ENCODE measurements at regions not wholly inside any gene's neighbourhood (a gene's known extent, or its start where the extent isn't known, plus 50 kb on each side); places are given as distances from the start of the nearest gene placed in this dataset.
"Not testable (repeated sequence)": the region's sequence is repeated elsewhere in the genome, so short reads cannot be mapped to it uniquely, and the experiment has no call there.

DNA sequence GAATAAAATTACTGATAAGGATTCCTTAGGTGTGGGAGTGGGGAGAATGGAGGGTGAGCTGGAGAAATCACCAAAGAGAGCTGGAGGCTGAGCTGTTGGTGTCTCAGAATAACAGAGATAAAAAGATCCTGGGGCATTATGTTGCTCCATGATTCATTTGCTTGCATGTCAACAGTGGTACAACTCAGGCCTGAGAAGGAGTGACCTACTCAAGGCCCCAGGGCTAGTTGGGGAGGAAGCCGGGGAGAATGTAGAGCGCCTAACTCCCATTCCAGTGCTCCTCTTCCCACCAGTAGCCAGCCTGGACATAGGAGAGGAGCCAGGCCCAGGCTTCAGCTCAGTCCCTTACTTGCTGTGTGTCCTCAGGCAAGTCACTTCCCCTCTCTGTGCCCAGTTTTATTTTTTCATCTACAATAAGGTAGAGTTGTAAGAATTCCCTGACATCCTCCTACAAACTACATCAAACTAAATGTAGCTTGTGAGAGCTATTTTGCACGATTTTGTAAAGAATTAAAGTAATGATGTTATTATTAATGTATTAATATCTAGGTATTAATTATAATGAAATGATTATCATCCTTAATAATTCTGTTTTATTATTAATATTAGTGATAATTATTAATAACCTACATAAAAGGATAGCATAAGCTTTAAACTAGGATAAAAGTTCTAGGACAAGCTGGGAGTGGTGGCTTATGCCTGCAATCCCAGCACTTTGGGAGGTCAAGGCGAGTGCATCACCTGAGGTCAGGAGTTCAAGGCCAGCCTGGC lies 250.9 kb upstream of the SULF2 start:
- intact Hi-C loops (cut with DNase I): no loop called here
- H3K4me3 ChIP-seq: no peak overlapping the region
- peaks cover 0 to 2% (median 0%) of the 10 kb centered on the region in 4 donors for H3K4me1 ChIP-seq
- H3K27ac ChIP-seq (replicated peaks in 1 of 4): no peak overlapping the region
- no peaks in the 10 kb centered on the region for H3K9me3 ChIP-seq
- 95% methylated on average over 4 of the region's 4 CpGs for WGBS
- H3K27me3 ChIP-seq: no peaks in the 10 kb centered on the region
- no peaks in the 10 kb centered on the region for H3K36me3 ChIP-seq
- DNase-seq (ENCODE audit: extremely low spot score): no peak
- TF ChIP-seq POLR2A (IDR thresholded peaks at IDR 0.05; ENCODE audit: low read depth) (no peak), EP300 (IDR thresholded peaks at IDR 0.05) (no peak), POLR2AphosphoS5 (IDR thresholded peaks at IDR 0.05) (no peak)
- TF ChIP-seq, protein P1, sequence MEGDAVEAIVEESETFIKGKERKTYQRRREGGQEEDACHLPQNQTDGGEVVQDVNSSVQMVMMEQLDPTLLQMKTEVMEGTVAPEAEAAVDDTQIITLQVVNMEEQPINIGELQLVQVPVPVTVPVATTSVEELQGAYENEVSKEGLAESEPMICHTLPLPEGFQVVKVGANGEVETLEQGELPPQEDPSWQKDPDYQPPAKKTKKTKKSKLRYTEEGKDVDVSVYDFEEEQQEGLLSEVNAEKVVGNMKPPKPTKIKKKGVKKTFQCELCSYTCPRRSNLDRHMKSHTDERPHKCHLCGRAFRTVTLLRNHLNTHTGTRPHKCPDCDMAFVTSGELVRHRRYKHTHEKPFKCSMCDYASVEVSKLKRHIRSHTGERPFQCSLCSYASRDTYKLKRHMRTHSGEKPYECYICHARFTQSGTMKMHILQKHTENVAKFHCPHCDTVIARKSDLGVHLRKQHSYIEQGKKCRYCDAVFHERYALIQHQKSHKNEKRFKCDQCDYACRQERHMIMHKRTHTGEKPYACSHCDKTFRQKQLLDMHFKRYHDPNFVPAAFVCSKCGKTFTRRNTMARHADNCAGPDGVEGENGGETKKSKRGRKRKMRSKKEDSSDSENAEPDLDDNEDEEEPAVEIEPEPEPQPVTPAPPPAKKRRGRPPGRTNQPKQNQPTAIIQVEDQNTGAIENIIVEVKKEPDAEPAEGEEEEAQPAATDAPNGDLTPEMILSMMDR (IDR thresholded peaks at IDR 0.05): no peak

DNA sequence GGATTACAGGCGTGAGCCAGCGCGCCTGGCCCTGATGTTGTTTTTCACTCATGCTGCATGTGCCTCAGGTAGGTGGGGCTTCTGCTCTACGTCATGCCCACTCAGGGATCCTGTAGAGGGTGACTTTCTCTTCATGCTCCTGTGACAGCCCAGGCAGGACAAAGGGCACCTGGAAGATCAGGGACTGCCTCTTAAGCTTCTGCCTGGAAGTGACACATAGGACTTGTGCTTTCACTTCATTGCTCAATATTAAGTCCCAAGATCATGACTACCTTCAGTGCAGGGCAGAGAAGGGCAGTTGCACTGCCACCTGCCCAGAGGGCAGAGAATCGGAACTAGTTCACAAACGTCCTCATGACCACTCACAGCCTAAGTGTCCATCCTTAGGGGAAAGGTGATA lies 249.5 kb upstream of the SULF2 start:
- Histone ChIP-seq H3K27me3 (no peaks in the 10 kb centered on the region), H3K4me1 (peaks cover 0 to 2% (median 0%) of the 10 kb centered on the region in 4 donors), H3K9me3 (no peaks in the 10 kb centered on the region), H3K36me3 (no peaks in the 10 kb centered on the region), H3K4me3 (no peak overlapping the region), H3K27ac (replicated peaks in 1 of 4) (no peak overlapping the region)
- intact Hi-C loops (cut with DNase I): no loop called here
- 93% methylated on average over 6 of the region's 6 CpGs for WGBS
- no peak for TF ChIP-seq POLR2A (IDR thresholded peaks at IDR 0.05; ENCODE audit: low read depth)
- TF ChIP-seq EP300 (IDR thresholded peaks at IDR 0.05): no peak
- no peak for TF ChIP-seq POLR2AphosphoS5 (IDR thresholded peaks at IDR 0.05)
- TF ChIP-seq, protein P1 (IDR thresholded peaks at IDR 0.05): no peak
- DNase-seq (ENCODE audit: extremely low spot score): no peak

DNA sequence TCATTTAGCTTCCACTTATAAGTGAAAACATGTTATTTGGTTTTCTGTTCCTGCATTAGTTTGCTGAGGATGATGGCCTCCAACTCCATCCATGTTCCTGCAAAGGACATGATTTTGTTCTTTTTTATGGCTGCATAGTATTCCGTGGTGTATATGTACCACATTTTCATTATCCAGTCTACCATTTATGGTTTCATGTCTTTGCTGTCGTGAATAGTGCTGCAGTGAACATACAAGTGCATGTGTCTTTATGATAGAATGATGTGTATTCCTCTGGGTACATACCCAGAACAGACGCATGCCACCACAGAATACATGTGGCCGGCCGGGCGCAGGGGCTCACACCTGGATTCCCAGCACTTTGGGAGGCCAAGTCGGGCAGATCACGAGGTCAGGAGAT lies 247.7 kb upstream of the SULF2 start:
- WGBS: 96% methylated on average over 8 of the region's 8 CpGs
- H3K4me1 ChIP-seq: not testable (repeated sequence)

DNA sequence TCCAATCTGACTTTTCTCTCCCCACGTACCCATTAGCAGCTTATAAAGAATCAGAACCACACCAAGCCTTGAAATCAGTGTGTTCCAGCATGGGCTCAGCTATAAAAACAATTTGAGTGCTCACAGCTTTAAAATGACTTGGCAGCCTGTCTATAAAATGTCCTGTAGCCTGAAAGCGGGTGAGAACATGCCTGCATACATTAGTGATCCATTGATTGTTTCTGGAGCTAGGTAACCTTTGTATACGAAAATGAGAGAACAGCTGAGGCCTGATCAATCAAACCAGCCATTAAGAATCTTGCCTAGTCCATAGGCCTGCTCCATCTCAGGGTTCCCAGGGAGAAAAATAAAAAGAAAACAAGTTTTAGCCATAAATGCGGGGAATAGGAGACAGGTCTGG lies 245.8 kb upstream of the SULF2 start:
- no peaks in the 10 kb centered on the region for H3K36me3 ChIP-seq
- no peak for DNase-seq (ENCODE audit: extremely low spot score)
- no peaks in the 10 kb centered on the region for H3K9me3 ChIP-seq
- no peaks in the 10 kb centered on the region for H3K27me3 ChIP-seq
- TF ChIP-seq, protein P1 (IDR thresholded peaks at IDR 0.05): no peak
- TF ChIP-seq POLR2A (IDR thresholded peaks at IDR 0.05; ENCODE audit: low read depth) (no peak), POLR2AphosphoS5 (IDR thresholded peaks at IDR 0.05) (no peak), EP300 (IDR thresholded peaks at IDR 0.05) (no peak)
- WGBS: 90% methylated on average over 4 of the region's 4 CpGs
- H3K4me1 ChIP-seq: peaks cover 0 to 5% (median 0%) of the 10 kb centered on the region in 4 donors
- intact Hi-C loops (cut with DNase I): no loop called here
- H3K4me3 ChIP-seq: no peak overlapping the region
- H3K27ac ChIP-seq (replicated peaks in 1 of 4): no peak overlapping the region

More for the DNA sequence above, 247.7 kb upstream of the SULF2 start:
- H3K36me3 ChIP-seq; H3K27me3 ChIP-seq; H3K9me3 ChIP-seq; DNase-seq (ENCODE audit: extremely low spot score); H3K4me3 ChIP-seq; intact Hi-C loops (cut with DNase I); H3K27ac ChIP-seq (replicated peaks in 1 of 4): not testable (repeated sequence)

DNA sequence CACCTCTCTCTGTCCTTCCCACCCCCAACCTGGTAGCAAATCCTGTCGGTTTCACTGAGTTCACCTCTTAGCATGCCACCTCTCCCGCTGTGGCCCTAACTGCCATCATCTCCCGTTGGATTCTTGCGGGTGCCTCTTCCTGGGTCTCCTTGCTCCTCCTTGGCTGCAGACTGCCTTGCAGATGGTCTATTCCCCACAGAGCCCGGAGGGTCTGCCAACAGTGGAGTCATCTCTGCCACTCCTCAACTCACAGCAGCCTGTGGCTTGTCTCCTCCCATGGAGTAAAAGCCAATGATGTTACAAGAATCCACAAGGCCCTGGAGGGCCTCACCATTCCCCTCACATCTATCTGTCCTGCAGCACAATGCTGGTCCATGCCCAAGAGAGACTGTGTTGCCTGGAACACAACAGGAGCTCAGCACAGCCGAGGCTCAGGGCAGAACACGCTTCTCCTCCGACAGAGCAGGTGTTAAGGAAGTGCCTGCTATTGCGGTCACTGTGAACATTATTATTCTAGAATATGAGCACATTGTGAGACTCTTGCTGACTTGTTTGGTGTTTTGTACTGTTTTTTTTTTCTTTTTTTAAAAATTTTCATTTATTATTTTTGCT lies 241.8 kb upstream of the SULF2 start:
- Histone ChIP-seq H3K4me1 (peaks cover 0 to 17% (median 10%) of the 10 kb centered on the region in 4 donors), H3K9me3 (no peaks in the 10 kb centered on the region), H3K4me3 (no peak overlapping the region), H3K27ac (replicated peaks in 1 of 4) (no peak overlapping the region), H3K27me3 (no peaks in the 10 kb centered on the region), H3K36me3 (no peaks in the 10 kb centered on the region)
- TF ChIP-seq EP300 (IDR thresholded peaks at IDR 0.05): no peak
- no peak for TF ChIP-seq POLR2A (IDR thresholded peaks at IDR 0.05; ENCODE audit: low read depth)
- TF ChIP-seq, protein P1 (IDR thresholded peaks at IDR 0.05): no peak
- TF ChIP-seq POLR2AphosphoS5 (IDR thresholded peaks at IDR 0.05): no peak
- 89% methylated on average over 9 of the region's 9 CpGs for WGBS
- DNase-seq (ENCODE audit: extremely low spot score): no peak
- intact Hi-C loops (cut with DNase I): no loop called here
